ENCODE measurements at regions not wholly inside any gene's neighbourhood (a gene's known extent, or its start where the extent isn't known, plus 50 kb on each side); places are given as distances from the start of the nearest gene placed in this dataset.

- Histone ChIP-seq H3K9me3 (ENCODE audit: control insufficient read depth in 2 of 3, insufficient read depth in 1 of 3, low read length in 3 of 3) (peaks cover 0 to 6% (median 0%) of the 10 kb centered on the region in 3 donors), H3K9ac (ENCODE audit: low read length in 3 of 3) (no peak overlapping the region), H3K4me3 (ENCODE audit: low read length in 3 of 3) (no peak overlapping the region), H3K27me3 (ENCODE audit: control insufficient read depth, insufficient read depth, low read length) (no peaks in the 10 kb centered on the region), H3K4me1 (ENCODE audit: control insufficient read depth in 2 of 3, insufficient read depth in 2 of 3, low read depth in 1 of 3, low read length in 3 of 3) (peaks cover 0 to 2% (median 0%) of the 10 kb centered on the region in 3 donors), H3K27ac (ENCODE audit: low read depth in 2 of 2, low read length in 2 of 2) (no peak overlapping the region), H3K36me3 (ENCODE audit: control insufficient read depth in 2 of 3, insufficient read depth in 3 of 3, low read length in 3 of 3) (no peaks in the 10 kb centered on the region)
- intact Hi-C loops (cut with DNase I) = no loop called here
- TF ChIP-seq, protein P1, sequence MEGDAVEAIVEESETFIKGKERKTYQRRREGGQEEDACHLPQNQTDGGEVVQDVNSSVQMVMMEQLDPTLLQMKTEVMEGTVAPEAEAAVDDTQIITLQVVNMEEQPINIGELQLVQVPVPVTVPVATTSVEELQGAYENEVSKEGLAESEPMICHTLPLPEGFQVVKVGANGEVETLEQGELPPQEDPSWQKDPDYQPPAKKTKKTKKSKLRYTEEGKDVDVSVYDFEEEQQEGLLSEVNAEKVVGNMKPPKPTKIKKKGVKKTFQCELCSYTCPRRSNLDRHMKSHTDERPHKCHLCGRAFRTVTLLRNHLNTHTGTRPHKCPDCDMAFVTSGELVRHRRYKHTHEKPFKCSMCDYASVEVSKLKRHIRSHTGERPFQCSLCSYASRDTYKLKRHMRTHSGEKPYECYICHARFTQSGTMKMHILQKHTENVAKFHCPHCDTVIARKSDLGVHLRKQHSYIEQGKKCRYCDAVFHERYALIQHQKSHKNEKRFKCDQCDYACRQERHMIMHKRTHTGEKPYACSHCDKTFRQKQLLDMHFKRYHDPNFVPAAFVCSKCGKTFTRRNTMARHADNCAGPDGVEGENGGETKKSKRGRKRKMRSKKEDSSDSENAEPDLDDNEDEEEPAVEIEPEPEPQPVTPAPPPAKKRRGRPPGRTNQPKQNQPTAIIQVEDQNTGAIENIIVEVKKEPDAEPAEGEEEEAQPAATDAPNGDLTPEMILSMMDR (IDR thresholded peaks at IDR 0.05; ENCODE audit: borderline replicate concordance, extremely low read depth, insufficient read depth) = no peak
- no peak for DNase-seq
- no peak for FAIRE-seq
These were observed 465.1 kb downstream of the MN1 start for GRCh38 chr22:27336151-27337090.

DNA sequence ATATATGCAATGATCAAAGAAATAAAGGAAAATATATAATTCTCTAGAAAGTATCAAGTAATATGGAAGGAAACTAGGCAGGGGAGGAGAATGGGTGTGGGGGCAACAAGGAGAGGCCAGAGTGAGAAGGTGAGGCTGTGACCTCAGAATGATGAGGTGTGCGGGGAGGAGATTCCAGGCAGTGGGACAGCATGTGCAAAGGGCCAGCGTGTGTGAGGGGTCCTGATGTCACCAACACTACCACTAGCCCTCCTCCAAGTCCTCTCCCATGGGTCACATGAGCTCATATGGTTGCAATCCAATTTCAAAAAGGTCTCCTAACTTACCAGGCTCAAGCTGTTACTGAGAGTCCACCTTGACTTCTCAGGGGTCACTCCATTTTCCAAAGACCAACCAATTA, 463.9 kb downstream of the MN1 start:
- intact Hi-C loops (cut with DNase I) = no loop called here
- Histone ChIP-seq H3K27me3 (ENCODE audit: control insufficient read depth, insufficient read depth, low read length) (no peaks in the 10 kb centered on the region), H3K9me3 (ENCODE audit: control insufficient read depth in 2 of 3, insufficient read depth in 1 of 3, low read length in 3 of 3) (peaks cover 0 to 6% (median 0%) of the 10 kb centered on the region in 3 donors), H3K36me3 (ENCODE audit: control insufficient read depth in 2 of 3, insufficient read depth in 3 of 3, low read length in 3 of 3) (no peaks in the 10 kb centered on the region), H3K4me3 (ENCODE audit: low read length in 3 of 3) (no peak overlapping the region), H3K4me1 (ENCODE audit: control insufficient read depth in 2 of 3, insufficient read depth in 2 of 3, low read depth in 1 of 3, low read length in 3 of 3) (no peaks in the 10 kb centered on the region), H3K9ac (ENCODE audit: low read length in 3 of 3) (no peak overlapping the region), H3K27ac (ENCODE audit: low read depth in 2 of 2, low read length in 2 of 2) (no peak overlapping the region)
- TF ChIP-seq, protein P1 (IDR thresholded peaks at IDR 0.05; ENCODE audit: borderline replicate concordance, extremely low read depth, insufficient read depth) = no peak
- no peak for DNase-seq
- FAIRE-seq = no peak

DNA sequence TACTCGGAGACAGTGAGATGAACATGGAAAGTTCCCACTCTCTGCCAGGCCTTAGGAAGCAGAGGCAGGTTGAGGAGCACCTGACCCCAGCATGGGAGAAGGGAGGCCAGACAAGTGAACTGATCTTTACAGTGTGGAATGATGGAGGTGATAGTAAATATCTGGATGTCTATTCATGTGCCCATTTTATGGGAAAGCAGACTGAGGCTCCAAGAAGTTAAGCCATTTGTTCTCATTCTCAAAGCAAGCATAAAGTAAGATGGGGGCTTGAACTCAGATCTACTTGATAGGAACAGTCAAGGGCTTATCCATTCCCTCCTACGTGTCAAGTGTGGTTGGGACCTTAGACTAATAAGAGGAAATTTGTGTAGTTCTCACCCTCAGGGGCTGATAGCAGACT, 461.5 kb downstream of the MN1 start:
- Histone ChIP-seq H3K27ac (ENCODE audit: low read depth in 2 of 2, low read length in 2 of 2) (no peak overlapping the region), H3K27me3 (ENCODE audit: control insufficient read depth, insufficient read depth, low read length) (no peaks in the 10 kb centered on the region), H3K36me3 (ENCODE audit: control insufficient read depth in 2 of 3, insufficient read depth in 3 of 3, low read length in 3 of 3) (no peaks in the 10 kb centered on the region), H3K4me3 (ENCODE audit: low read length in 3 of 3) (no peak overlapping the region), H3K4me1 (ENCODE audit: control insufficient read depth in 2 of 3, insufficient read depth in 2 of 3, low read depth in 1 of 3, low read length in 3 of 3) (no peaks in the 10 kb centered on the region), H3K9me3 (ENCODE audit: control insufficient read depth in 2 of 3, insufficient read depth in 1 of 3, low read length in 3 of 3) (no peaks in the 10 kb centered on the region), H3K9ac (ENCODE audit: low read length in 3 of 3) (no peak overlapping the region)
- DNase-seq = no peak
- TF ChIP-seq, protein P1 (IDR thresholded peaks at IDR 0.05; ENCODE audit: borderline replicate concordance, extremely low read depth, insufficient read depth) = no peak
- intact Hi-C loops (cut with DNase I) = no loop called here
- no peak for FAIRE-seq

Data from kidney (tissue), 13 donors.